ENCODE measurements at regions not wholly inside any gene's neighbourhood (a gene's known extent, or its start where the extent isn't known, plus 50 kb on each side); places are given as distances from the start of the nearest gene placed in this dataset.

- TF ChIP-seq CTCF (conservative IDR thresholded peaks at IDR 0.05; ENCODE audit: low read length): no peak
- TF ChIP-seq EZH2phosphoT487 (IDR thresholded peaks at IDR 0.05; ENCODE audit: borderline replicate concordance, low read depth, low read length): no peak
Observed at GRCh38 chr16:52350031-52350642, 196.8 kb downstream of the TOX3 start.

All from OCI-LY7 (cell line).